GM12878 (cell line): ENCODE measurements at regions not wholly inside any gene's neighbourhood (a gene's known extent, or its start where the extent isn't known, plus 50 kb on each side); places are given as distances from the start of the nearest gene placed in this dataset.

Experiments used
- ATAC-seq: fragments of 200-7000 bp; cut with Tn5 transposase; 3 replicates; pipeline ENCODE4 v1.9.1; 2020; ENCODE audit warnings: mild to moderate bottlenecking, moderate library complexity
- BruUV-seq: library from RNA; stranded (reverse); fragments of 400-500 nt; replicated peaks from 2 replicates; lab custom pipeline; 2021; lab: Mats Ljungman, UMichigan
- CTCF ChIA-PET: fragments of 300-600 bp; sonication (Branson Sonifier 250); formaldehyde crosslinking; extraction: SDS; loops from one replicate; lab custom pipeline; 2021; ENCODE audit warnings: inconsistent platforms; lab: Yijun Ruan, JAX
- POLR2A ChIA-PET: fragments of 350-600 bp; formaldehyde crosslinking; extraction: SDS; loops from one replicate; lab custom pipeline; 2021; ENCODE audit warnings: inconsistent platforms; lab: Charles Lee
- RAD21 ChIA-PET: fragments of 300-600 bp; sonication (Branson Sonifier 250); formaldehyde crosslinking; loops from one replicate; lab custom pipeline; 2023; ENCODE audit warnings: antibody characterized with exemption; ENCODE audit not compliant: unreplicated experiment; lab: Charles Lee
- SMC1A ChIA-PET: fragments of 300-600 bp; sonication (Branson Sonifier 250); formaldehyde crosslinking; loops from one replicate; lab custom pipeline; 2023; ENCODE audit not compliant: unreplicated experiment, uncharacterized antibody; lab: Charles Lee
- DNase-seq: peaks from one replicate; pipeline ENCODE4 v3.0.0-alpha.2; 2011; ENCODE audit warnings: low read depth, low spot score
- FAIRE-seq: peaks from 3 replicates; lab custom pipeline; 2011; peaks lifted over from hg19 to GRCh38; lab: Jason Lieb, UNC
- H2AFZ ChIP-seq: 2 replicates; pipeline ENCODE4 v1.6.0; 2011; ENCODE audit warnings: low read depth, low read length, control low read depth; ENCODE audit not compliant: control insufficient read depth
- H3K27ac ChIP-seq: 2 replicates; pipeline ENCODE4 v1.5.1; 2011; ENCODE audit warnings: control low read depth; ENCODE audit not compliant: control insufficient read depth, insufficient read depth
- H3K27me3 ChIP-seq, 2 experiments: replicated peaks in 1 of 2; 2 replicates each; pipeline versions ENCODE4 v1.6.0 to v1.6.1; 2011; ENCODE audit warnings: low read length in 1 of 2; ENCODE audit not compliant: control insufficient read depth in 2 of 2, insufficient read depth in 2 of 2
- H3K36me3 ChIP-seq, 2 experiments: 2 replicates each; pipeline ENCODE4 v1.5.1; 2011; ENCODE audit warnings: low read length in 1 of 2; ENCODE audit not compliant: control insufficient read depth in 2 of 2, insufficient read depth in 2 of 2
- H3K4me1 ChIP-seq: 2 replicates; pipeline ENCODE4 v1.6.1; 2011; ENCODE audit warnings: mild to moderate bottlenecking, low read length, moderate library complexity, mixed read lengths; ENCODE audit not compliant: control insufficient read depth, insufficient read depth
- H3K4me2 ChIP-seq: 2 replicates; pipeline ENCODE4 v1.6.0; 2011; ENCODE audit warnings: control low read depth; ENCODE audit not compliant: control insufficient read depth, insufficient read depth
- H3K4me3 ChIP-seq: fragments of 200-600 bp; sonication (generic); 2 replicates; pipeline ENCODE4 v1.5.1; 2016
- H3K79me2 ChIP-seq: 2 replicates; pipeline ENCODE4 v1.6.0; 2011; ENCODE audit warnings: low read length; ENCODE audit not compliant: control insufficient read depth, insufficient read depth
- H3K9ac ChIP-seq: 2 replicates; pipeline ENCODE4 v1.8.0; 2011; ENCODE audit warnings: low read length, control low read depth, mixed read lengths; ENCODE audit not compliant: control insufficient read depth, insufficient read depth
- H3K9me3 ChIP-seq: replicated peaks from 3 replicates; pipeline ENCODE4 v1.5.1; 2011; ENCODE audit warnings: mild to moderate bottlenecking, low read length; ENCODE audit not compliant: control insufficient read depth, insufficient read depth
- H4K20me1 ChIP-seq: 2 replicates; pipeline ENCODE4 v1.6.0; 2011; ENCODE audit not compliant: control insufficient read depth, insufficient read depth
- CBX5 ChIP-seq: sonication (generic); IDR thresholded peaks from 2 replicates; pipeline ENCODE4 v1.6.1; 2016; ENCODE audit warnings: low read depth, moderate library complexity, mild to moderate bottlenecking, inconsistent platforms
- EZH2 ChIP-seq: IDR thresholded peaks from 2 replicates; pipeline ENCODE4 v1.6.1; 2012; ENCODE audit warnings: low read depth, mild to moderate bottlenecking, control low read depth, inconsistent platforms, low read length, borderline replicate concordance; ENCODE audit not compliant: control insufficient read depth
- KDM1A ChIP-seq: fragments of 200-600 bp; sonication (generic); IDR thresholded peaks from 2 replicates; pipeline ENCODE4 v1.6.1; 2016; ENCODE audit warnings: borderline replicate concordance
- PAX8 ChIP-seq: fragments of 450-650 bp; IDR thresholded peaks from 2 replicates; pipeline ENCODE4 v1.6.1; 2017; ENCODE audit warnings: mild to moderate bottlenecking, moderate library complexity
- SP1 ChIP-seq: IDR thresholded peaks from one replicate; pipeline ENCODE4 v1.6.1; 2011; ENCODE audit warnings: low read depth, low read length
- TCF12 ChIP-seq: IDR thresholded peaks from 2 replicates; pipeline ENCODE4 v1.6.1; 2011; ENCODE audit warnings: low read depth, mild to moderate bottlenecking, low read length
- ZNF24 ChIP-seq: fragments of 450-650 bp; IDR thresholded peaks from 2 replicates; pipeline ENCODE4 v1.6.1; 2017; ENCODE audit warnings: antibody characterized with exemption, mild to moderate bottlenecking
- WGBS: methylation state at CpG from one replicate; pipeline ENCODE4 v1.1.6; 2016; ENCODE audit warnings: low lambda C conversion rate; ENCODE audit not compliant: insufficient replicate concordance, insufficient coverage; ENCODE audit errors: missing lambda C conversion rate; 5-methylcytosine and 5-hydroxymethylcytosine counted together
- in situ Hi-C: fragments of 300-500 bp; cut with MboI; formaldehyde crosslinking; loops from 9 replicates; pipeline ENCODE4 v1.14.3; 2018; ENCODE audit warnings: mixed read lengths
- intact Hi-C: fragments of 100-400 bp; cut with micrococcal nuclease; formaldehyde crosslinking; loops from one replicate; pipeline ENCODE4 v1.14.2; 2022; ENCODE audit not compliant: unreplicated experiment

DNA sequence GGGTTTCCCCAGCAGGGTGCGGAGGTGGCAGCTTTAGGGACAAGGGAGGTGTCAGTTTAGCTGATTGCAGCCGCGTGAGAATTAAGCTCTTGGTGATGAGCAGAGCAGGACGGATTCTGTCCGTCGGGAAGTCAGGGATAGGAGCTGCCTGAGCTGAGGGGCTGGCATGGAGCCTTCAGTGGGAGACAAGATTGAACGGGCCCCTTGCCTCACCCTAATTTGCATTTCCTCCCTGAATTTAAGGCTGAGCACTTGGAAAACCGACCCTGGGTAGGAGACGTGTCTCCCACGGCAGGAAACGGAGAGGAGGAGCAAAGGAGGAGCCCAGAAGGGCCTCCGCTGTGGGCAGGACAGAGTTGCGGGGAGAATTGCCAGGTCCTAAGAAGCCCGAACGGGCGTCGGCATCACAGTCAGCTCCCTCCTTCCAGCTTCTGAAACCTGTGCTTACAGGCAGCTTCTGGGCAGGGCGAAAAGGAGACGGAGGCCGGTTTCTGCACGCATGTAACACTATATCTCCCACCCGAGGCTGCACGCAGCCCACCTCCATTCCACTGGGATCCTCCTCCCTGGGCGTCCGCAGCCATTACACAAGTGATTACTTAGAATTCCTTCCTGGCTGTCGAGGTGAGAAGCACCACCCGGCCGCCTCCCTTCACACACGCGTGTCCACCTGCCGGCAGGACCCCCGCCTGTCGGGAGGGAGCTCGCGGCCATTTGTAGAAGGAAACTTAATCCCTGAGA lies 345.8 kb downstream of the BRD1 start:
- Histone ChIP-seq H3K36me3 (no peaks in the 10 kb centered on the region), H3K4me1 (no peaks in the 10 kb centered on the region), H3K9ac (no peak overlapping the region), H3K4me2 (no peak overlapping the region), H3K27ac (no peak overlapping the region), H4K20me1 (no peaks in the 10 kb centered on the region), H3K4me3 (no peak overlapping the region), H3K27me3 (no peaks in the 10 kb centered on the region), H2AFZ (no peak overlapping the region), H3K79me2 (no peaks in the 10 kb centered on the region), H3K9me3 (no peaks in the 10 kb centered on the region; the same call in 2 of the 3 replicates)
- no TSS peak for BruUV-seq
- CTCF ChIA-PET, result no interaction called here
- intact Hi-C loops (no loop called here), in situ Hi-C loops (no loop called here)
- RAD21 ChIA-PET, result no interaction called here
- FAIRE-seq (no peak), ATAC-seq (no peak), DNase-seq (no peak)
- POLR2A ChIA-PET, result no interaction called here
- 79% methylated on average over 34 of the region's 35 CpGs for WGBS
- SMC1A ChIA-PET, result no interaction called here
- TF ChIP-seq ZNF24 (no peak), SP1 (no peak), PAX8 (no peak), KDM1A (no peak)

GRCh38 chr22:49480896-49481658 lies 346.6 kb downstream of the BRD1 start:
- H2AFZ ChIP-seq, result no peak overlapping the region
- H3K4me3 ChIP-seq, result no peak overlapping the region
- intact Hi-C loops, result no loop called here
- no TSS peak for BruUV-seq
- no peaks in the 10 kb centered on the region for H3K4me1 ChIP-seq
- FAIRE-seq (no peak), ATAC-seq (no peak), DNase-seq (no peak)
- no peaks in the 10 kb centered on the region for H3K27me3 ChIP-seq
- TF ChIP-seq EZH2 (no peak), TCF12 (no peak), CBX5 (no peak)
- no peaks in the 10 kb centered on the region for H3K79me2 ChIP-seq
- POLR2A ChIA-PET, result no interaction called here
- 68% methylated on average over 22 of the region's 23 CpGs for WGBS
- SMC1A ChIA-PET, result no interaction called here
- no peak overlapping the region for H3K27ac ChIP-seq
- in situ Hi-C loops, result no loop called here
- no peak overlapping the region for H3K4me2 ChIP-seq
- no peaks in the 10 kb centered on the region for H4K20me1 ChIP-seq
- H3K36me3 ChIP-seq, result no peaks in the 10 kb centered on the region
- H3K9me3 ChIP-seq, result no peaks in the 10 kb centered on the region; the same call in 2 of the 3 replicates
- no peak overlapping the region for H3K9ac ChIP-seq
- RAD21 ChIA-PET, result no interaction called here
- CTCF ChIA-PET, result no interaction called here
